H1 (cell line): ENCODE measurements at regions not wholly inside any gene's neighbourhood (a gene's known extent, or its start where the extent isn't known, plus 50 kb on each side); places are given as distances from the start of the nearest gene placed in this dataset.

Source experiments
- CTCF ChIA-PET: fragments of 300-600 bp; sonication (Branson Sonifier 250); formaldehyde crosslinking; loops from one replicate; lab custom pipeline; 2021; ENCODE audit not compliant: partially characterized antibody; lab: Charles Lee
- POLR2A ChIA-PET: fragments of 300-600 bp; sonication (Branson Sonifier 250); formaldehyde crosslinking; loops from one replicate; lab custom pipeline; 2021; ENCODE audit warnings: inconsistent platforms; ENCODE audit not compliant: partially characterized antibody; lab: Charles Lee
- DNase-seq, 2 experiments: peaks; one replicate each; pipeline versions ENCODE4 v3.0.0 to v3.0.0-alpha.2; 2010 to 2022; ENCODE audit warnings: low spot score in 2 of 2, low read depth in 1 of 2, mixed read lengths in 1 of 2
- FAIRE-seq: peaks from 2 replicates; lab custom pipeline; 2011; peaks lifted over from hg19 to GRCh38; lab: Jason Lieb, UNC
- H2AFZ ChIP-seq: 2 replicates; pipeline ENCODE4 v1.8.1; 2012; ENCODE audit warnings: low read length, inconsistent platforms
- H2AK5ac ChIP-seq: 2 replicates; pipeline ENCODE4 v1.6.1; 2013; ENCODE audit warnings: low read depth, low read length
- H2BK120ac ChIP-seq: replicated peaks from 2 replicates; pipeline ENCODE3; 2013; ENCODE audit warnings: low read depth, low read length, inconsistent platforms
- H2BK12ac ChIP-seq: 2 replicates; pipeline ENCODE4 v1.6.1; 2013; ENCODE audit warnings: low read depth, low read length
- H2BK15ac ChIP-seq: 2 replicates; pipeline ENCODE4 v1.6.1; 2013; ENCODE audit warnings: low read length
- H2BK20ac ChIP-seq: 2 replicates; pipeline ENCODE4 v1.6.1; 2013; ENCODE audit warnings: low read length
- H2BK5ac ChIP-seq: 2 replicates; pipeline ENCODE4 v1.6.1; 2013; ENCODE audit warnings: low read depth, low read length
- H3K14ac ChIP-seq: 2 replicates; pipeline ENCODE4 v1.6.1; 2013; ENCODE audit warnings: inconsistent platforms; ENCODE audit not compliant: insufficient read length
- H3K18ac ChIP-seq: 2 replicates; pipeline ENCODE4 v1.6.1; 2013; ENCODE audit warnings: low read length; ENCODE audit errors: extremely low read depth
- H3K23ac ChIP-seq: 2 replicates; pipeline ENCODE4 v1.6.1; 2013; ENCODE audit warnings: inconsistent platforms; ENCODE audit not compliant: insufficient read length
- H3K23me2 ChIP-seq: 2 replicates; pipeline ENCODE4 v1.6.1; 2013; ENCODE audit warnings: low read depth, low read length
- H3K27ac ChIP-seq: 2 replicates; pipeline ENCODE4 v1.6.1; 2011; ENCODE audit warnings: low read depth, low read length, inconsistent platforms
- H3K27me3 ChIP-seq, 4 experiments: replicated peaks in 1 of 4; 1 replicate in 1 of 4; 2 replicates in 3 of 4; pipeline versions ENCODE4 v1.6.1 to v1.8.1; 2011 to 2013; ENCODE audit warnings: low read length in 3 of 4, mild to moderate bottlenecking in 3 of 4, inconsistent platforms in 2 of 4, mixed read lengths in 2 of 4, moderate library complexity in 1 of 4; ENCODE audit not compliant: control insufficient read depth in 3 of 4, insufficient read depth in 3 of 4; ENCODE audit errors: extremely low read depth in 1 of 4
- H3K36me3 ChIP-seq, 4 experiments: 2 replicates each; pipeline versions ENCODE4 v1.6.1 to v1.8.1; 2011 to 2013; ENCODE audit warnings: mild to moderate bottlenecking in 4 of 4, low read length in 3 of 4, moderate library complexity in 2 of 4, control low read depth in 1 of 4, inconsistent platforms in 1 of 4; ENCODE audit not compliant: insufficient read depth in 4 of 4, control insufficient read depth in 2 of 4
- H3K4ac ChIP-seq: replicated peaks from 2 replicates; pipeline ENCODE3; 2013; ENCODE audit warnings: low read length, low read depth, mixed read lengths, inconsistent platforms; ENCODE audit not compliant: insufficient read length
- H3K4me1 ChIP-seq, 4 experiments: replicated peaks in 1 of 4; 1 replicate in 1 of 4; 2 replicates in 3 of 4; pipeline versions ENCODE4 v1.6.1 to v1.8.1; 2011 to 2013; ENCODE audit warnings: low read length in 3 of 4, inconsistent platforms in 2 of 4, mixed read lengths in 1 of 4; ENCODE audit not compliant: insufficient read depth in 4 of 4, control insufficient read depth in 3 of 4
- H3K4me2 ChIP-seq, 2 experiments: 2 replicates each; pipeline versions ENCODE4 v1.6.1 to v1.8.1; 2011 to 2013; ENCODE audit warnings: low read depth in 2 of 2, low read length in 2 of 2, control low read depth in 1 of 2, inconsistent platforms in 1 of 2, mild to moderate bottlenecking in 1 of 2; ENCODE audit not compliant: insufficient read depth in 1 of 2
- H3K4me3 ChIP-seq, 4 experiments: fragments of 200-600, 300-600 bp in 1 of 4; sonication (generic), shearing (Covaris generic), sonication (Bioruptor Twin) in 1 of 4; 2 replicates each; pipeline versions ENCODE4 v1.5.1 to v1.8.1; 2011 to 2016; ENCODE audit warnings: low read length in 4 of 4, low read depth in 3 of 4, control low read depth in 2 of 4, inconsistent platforms in 2 of 4, mild to moderate bottlenecking in 2 of 4, mixed read lengths in 1 of 4, moderate library complexity in 1 of 4; ENCODE audit not compliant: insufficient read depth in 2 of 4; ENCODE audit errors: extremely low read depth in 1 of 4
- H3K56ac ChIP-seq: replicated peaks from 2 replicates; pipeline ENCODE3; 2013; ENCODE audit warnings: low read depth, mild to moderate bottlenecking, mixed read lengths, low read length, inconsistent platforms; ENCODE audit not compliant: insufficient read length
- H3K79me1 ChIP-seq: 2 replicates; pipeline ENCODE4 v1.6.1; 2013; ENCODE audit warnings: low read depth, low read length, control low read depth
- H3K79me2 ChIP-seq, 2 experiments: 2 replicates each; pipeline versions ENCODE4 v1.6.1 to v1.8.1; 2012 to 2013; ENCODE audit warnings: low read length in 2 of 2, mild to moderate bottlenecking in 2 of 2, inconsistent platforms in 1 of 2; ENCODE audit not compliant: insufficient read depth in 2 of 2, control insufficient read depth in 1 of 2
- H3K9ac ChIP-seq, 4 experiments: replicated peaks in 1 of 4; 1 replicate in 1 of 4; 2 replicates in 3 of 4; pipeline versions ENCODE4 v1.6.1 to v1.8.1; 2011 to 2013; ENCODE audit warnings: low read depth in 3 of 4, low read length in 3 of 4, control low read depth in 2 of 4, mild to moderate bottlenecking in 2 of 4, moderate library complexity in 2 of 4, inconsistent platforms in 1 of 4; ENCODE audit errors: extremely low read depth in 1 of 4
- H3K9me3 ChIP-seq, 2 experiments: 2 replicates each; pipeline versions ENCODE4 v1.6.1 to v1.8.1; 2012 to 2013; ENCODE audit warnings: mild to moderate bottlenecking in 2 of 2, moderate library complexity in 2 of 2, control low read depth in 1 of 2, inconsistent platforms in 1 of 2, low read depth in 1 of 2, low read length in 1 of 2, mixed read lengths in 1 of 2; ENCODE audit not compliant: insufficient read depth in 2 of 2
- H4K20me1 ChIP-seq, 2 experiments: replicated peaks in 1 of 2; 2 replicates each; pipeline versions ENCODE3 to v1.8.1; 2011 to 2013; ENCODE audit warnings: inconsistent platforms in 2 of 2, low read length in 2 of 2, mild to moderate bottlenecking in 1 of 2; ENCODE audit not compliant: insufficient read depth in 2 of 2, control insufficient read depth in 1 of 2
- H4K5ac ChIP-seq: 2 replicates; pipeline ENCODE4 v1.6.1; 2013; ENCODE audit warnings: low read length, low read depth, mixed read lengths, inconsistent platforms; ENCODE audit not compliant: insufficient read length
- H4K8ac ChIP-seq: 2 replicates; pipeline ENCODE4 v1.8.0; 2013; ENCODE audit warnings: mild to moderate bottlenecking, moderate library complexity, low read length, inconsistent platforms; ENCODE audit not compliant: insufficient read depth; ENCODE audit errors: extremely low read depth
- H4K91ac ChIP-seq: replicated peaks from 2 replicates; pipeline ENCODE3; 2013; ENCODE audit warnings: low read length, mixed read lengths, inconsistent platforms; ENCODE audit not compliant: insufficient read length
- YY1 ChIP-seq: IDR thresholded peaks from 2 replicates; pipeline ENCODE4 v1.6.1; 2011; ENCODE audit warnings: low read depth, mild to moderate bottlenecking, low read length
- WGBS, 2 experiments: shearing (Covaris generic) in 1 of 2; methylation state at CpG; one replicate each; pipeline versions ENCODE4 v1.1.6 to v1.1.7; 2013 to 2015; ENCODE audit warnings: low lambda C conversion rate in 2 of 2, mixed read lengths in 2 of 2, inconsistent platforms in 1 of 2, low coverage in 1 of 2, missing lambda C conversion rate in 1 of 2; ENCODE audit not compliant: insufficient replicate concordance in 2 of 2, insufficient coverage in 1 of 2, insufficient read length in 1 of 2; ENCODE audit errors: extremely low coverage in 1 of 2, missing lambda C conversion rate in 1 of 2; 5-methylcytosine and 5-hydroxymethylcytosine counted together

DNA sequence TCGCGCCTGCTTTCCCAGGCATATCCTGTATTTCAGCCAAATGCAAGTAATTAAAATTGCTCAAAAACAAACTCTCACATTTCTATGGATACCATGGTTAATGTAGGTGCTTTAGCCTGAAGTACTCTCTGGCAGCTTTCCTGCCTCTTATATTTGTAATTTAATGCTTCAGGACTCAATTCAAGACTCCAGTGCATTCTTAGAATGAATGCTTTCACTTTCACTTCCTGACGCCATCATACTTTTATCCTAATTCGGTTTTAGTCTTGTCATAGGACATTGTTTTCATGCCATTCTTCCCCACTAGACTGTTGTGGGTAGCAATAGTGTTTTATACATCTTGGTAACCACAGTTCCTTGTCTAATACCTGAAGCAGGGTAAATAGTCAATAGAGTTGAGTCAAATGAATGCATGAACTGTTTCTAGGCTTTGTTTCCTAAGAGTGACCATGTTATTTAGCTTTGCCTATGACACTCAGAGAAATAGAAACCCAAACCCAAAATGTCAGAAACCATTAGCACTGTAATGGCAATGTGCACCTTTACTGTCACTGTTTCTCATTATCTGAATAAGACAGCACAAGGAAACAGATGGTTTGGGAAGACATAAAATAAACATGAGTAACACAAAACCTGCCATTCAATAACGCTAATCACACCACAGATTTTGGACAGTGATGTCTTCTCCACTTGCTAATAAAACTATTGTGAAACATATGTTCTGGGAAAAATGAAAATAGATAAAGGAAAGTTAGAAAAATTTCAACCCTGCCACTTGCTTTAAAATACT, 705.5 kb downstream of the CDH11 start:
- WGBS, 2 experiments, result 94% methylated on average over 5 of the region's 5 CpGs; no CpG with 5 or more reads in 1 of the 2 experiments
- H2AFZ ChIP-seq, result peak overlapping the region; percentile 95; the same call in 1 of the 2 replicates

More for the DNA sequence above, 705.5 kb downstream of the CDH11 start:
- no peak overlapping the region for H2BK20ac ChIP-seq
- no peak overlapping the region for H3K4ac ChIP-seq
- DNase-seq (no peak), FAIRE-seq (no peak)
- H3K4me3 ChIP-seq, result no peak overlapping the region
- no peak overlapping the region for H3K14ac ChIP-seq
- ChIA-PET POLR2A (no interaction called here), CTCF (no interaction called here)
- H4K8ac ChIP-seq, result no peak overlapping the region
- H3K9ac ChIP-seq, result no peak overlapping the region
- H3K9me3 ChIP-seq, result no peaks in the 10 kb centered on the region
- H3K23ac ChIP-seq, result no peak overlapping the region
- no peaks in the 10 kb centered on the region for H3K23me2 ChIP-seq
- H2BK12ac ChIP-seq, result no peak overlapping the region
- no peak overlapping the region for H2BK15ac ChIP-seq
- H4K91ac ChIP-seq, result no peak overlapping the region
- no peaks in the 10 kb centered on the region for H3K27me3 ChIP-seq
- no peak for TF ChIP-seq YY1
- no peak overlapping the region for H3K18ac ChIP-seq
- H3K56ac ChIP-seq, result no peak overlapping the region
- H2BK5ac ChIP-seq, result no peak overlapping the region
- H3K79me2 ChIP-seq, result no peaks in the 10 kb centered on the region
- no peak overlapping the region for H2AK5ac ChIP-seq
- H4K20me1 ChIP-seq, result no peaks in the 10 kb centered on the region
- H3K4me2 ChIP-seq, result no peak overlapping the region
- H3K27ac ChIP-seq, result no peak overlapping the region
- no peaks in the 10 kb centered on the region for H3K79me1 ChIP-seq
- no peaks in the 10 kb centered on the region for H3K4me1 ChIP-seq
- H3K36me3 ChIP-seq, result no peaks in the 10 kb centered on the region; a peak in 1 of 8 replicates
- no peak overlapping the region for H2BK120ac ChIP-seq
- H4K5ac ChIP-seq, result no peak overlapping the region
